ENCODE measurements at regions not wholly inside any gene's neighbourhood (a gene's known extent, or its start where the extent isn't known, plus 50 kb on each side); places are given as distances from the start of the nearest gene placed in this dataset.
"Not testable (repeated sequence)": the region's sequence is repeated elsewhere in the genome, so short reads cannot be mapped to it uniquely, and the experiment has no call there.

DNA sequence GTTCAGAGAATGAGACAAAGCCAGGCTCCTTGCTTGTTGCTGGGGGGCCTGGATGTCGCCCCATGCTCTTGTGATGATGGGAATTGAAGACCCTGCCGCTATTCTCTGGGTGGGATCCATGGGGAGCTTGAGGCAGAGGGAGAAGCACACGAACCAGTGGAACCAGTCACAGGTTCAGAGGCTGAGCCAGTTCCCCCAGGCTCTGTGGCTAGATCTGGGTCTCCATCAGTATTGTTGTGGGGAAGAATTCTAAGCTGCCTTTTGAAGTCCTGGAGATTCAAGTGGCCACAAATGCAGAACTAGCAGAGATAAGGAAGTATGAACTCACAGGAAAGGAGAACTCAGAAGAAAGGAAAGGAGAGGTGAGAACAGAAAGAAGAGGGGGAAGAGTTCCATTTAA lies 219.4 kb downstream of the MSX2 start:
- H3K36me3 ChIP-seq: no peaks in the 10 kb centered on the region
- H3K9me3 ChIP-seq: no peaks in the 10 kb centered on the region
- H3K27ac ChIP-seq: no peak overlapping the region
- no peak for DNase-seq (ENCODE audit: low spot score)
- no peak overlapping the region for H3K4me3 ChIP-seq
- no peaks in the 10 kb centered on the region for H3K4me1 ChIP-seq
- TF ChIP-seq, protein P1, sequence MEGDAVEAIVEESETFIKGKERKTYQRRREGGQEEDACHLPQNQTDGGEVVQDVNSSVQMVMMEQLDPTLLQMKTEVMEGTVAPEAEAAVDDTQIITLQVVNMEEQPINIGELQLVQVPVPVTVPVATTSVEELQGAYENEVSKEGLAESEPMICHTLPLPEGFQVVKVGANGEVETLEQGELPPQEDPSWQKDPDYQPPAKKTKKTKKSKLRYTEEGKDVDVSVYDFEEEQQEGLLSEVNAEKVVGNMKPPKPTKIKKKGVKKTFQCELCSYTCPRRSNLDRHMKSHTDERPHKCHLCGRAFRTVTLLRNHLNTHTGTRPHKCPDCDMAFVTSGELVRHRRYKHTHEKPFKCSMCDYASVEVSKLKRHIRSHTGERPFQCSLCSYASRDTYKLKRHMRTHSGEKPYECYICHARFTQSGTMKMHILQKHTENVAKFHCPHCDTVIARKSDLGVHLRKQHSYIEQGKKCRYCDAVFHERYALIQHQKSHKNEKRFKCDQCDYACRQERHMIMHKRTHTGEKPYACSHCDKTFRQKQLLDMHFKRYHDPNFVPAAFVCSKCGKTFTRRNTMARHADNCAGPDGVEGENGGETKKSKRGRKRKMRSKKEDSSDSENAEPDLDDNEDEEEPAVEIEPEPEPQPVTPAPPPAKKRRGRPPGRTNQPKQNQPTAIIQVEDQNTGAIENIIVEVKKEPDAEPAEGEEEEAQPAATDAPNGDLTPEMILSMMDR (IDR thresholded peaks at IDR 0.05): no peak
- no peaks in the 10 kb centered on the region for H3K27me3 ChIP-seq

DNA sequence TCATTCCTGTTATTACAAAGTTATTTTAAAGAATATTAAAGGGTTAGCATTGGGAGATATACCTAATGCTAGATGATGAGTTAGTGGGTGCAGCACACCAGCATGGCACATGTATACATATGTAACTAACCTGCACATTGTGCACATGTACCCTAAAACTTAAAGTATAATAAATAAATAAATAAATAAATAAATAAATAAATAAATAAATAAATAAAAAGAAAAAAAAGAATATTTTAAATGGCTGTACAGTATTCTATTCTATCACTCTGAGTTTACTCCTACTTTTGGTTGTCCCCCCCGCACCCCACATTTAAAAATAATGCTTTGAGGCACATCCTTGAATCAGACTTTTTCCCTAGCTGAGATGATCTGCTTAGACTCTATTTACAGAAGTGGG lies 218.6 kb downstream of the MSX2 start:
- not testable (repeated sequence) for H3K27me3 ChIP-seq; H3K4me3 ChIP-seq; H3K4me1 ChIP-seq; H3K36me3 ChIP-seq; H3K27ac ChIP-seq; H3K9me3 ChIP-seq; DNase-seq (ENCODE audit: low spot score)

DNA sequence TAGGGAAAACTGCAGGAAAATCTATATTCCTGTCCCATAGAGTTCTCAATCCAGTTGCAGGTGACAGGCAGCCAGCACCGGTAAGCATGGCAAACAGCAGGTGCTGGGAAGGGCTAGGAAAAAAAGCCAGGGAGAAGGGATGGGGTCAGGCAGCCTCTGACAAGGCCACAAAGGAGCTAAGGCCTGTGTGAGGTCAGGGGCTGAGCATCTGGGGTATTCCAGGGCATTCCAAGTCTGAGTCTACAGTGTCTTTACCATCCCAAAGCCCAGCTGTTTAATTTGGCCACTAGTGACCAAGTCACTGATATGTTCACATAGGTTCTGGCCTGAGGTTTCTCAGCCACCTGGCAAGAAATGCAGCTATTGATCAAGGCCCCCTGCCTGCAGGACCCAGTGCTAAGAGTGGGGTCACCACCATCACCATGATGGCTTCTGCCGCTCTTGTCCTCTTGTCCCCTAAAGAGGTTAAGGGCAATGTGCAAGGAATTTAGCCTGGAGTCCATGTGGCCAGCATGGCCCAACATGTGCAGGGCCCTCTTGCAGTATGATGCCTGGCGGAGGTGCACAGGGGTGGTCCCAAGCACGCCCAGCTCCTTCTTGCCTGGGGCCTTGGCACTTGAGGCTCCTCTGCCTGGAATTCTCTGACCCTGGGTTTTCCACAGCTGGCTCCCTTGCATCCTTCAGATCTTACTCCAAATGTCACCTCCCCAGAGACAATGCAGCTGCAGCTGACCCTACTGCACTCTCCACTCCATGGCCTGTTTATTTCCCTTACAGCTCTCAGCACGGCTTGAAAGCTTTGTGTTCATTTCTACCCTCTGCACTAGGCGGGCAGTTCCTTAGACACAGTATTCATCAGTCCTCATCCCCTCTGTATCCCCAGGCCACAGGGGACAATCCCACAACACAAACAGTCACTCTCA lies 213.1 kb downstream of the MSX2 start:
- Histone ChIP-seq H3K4me3 (no peak overlapping the region), H3K36me3 (no peaks in the 10 kb centered on the region), H3K27me3 (no peaks in the 10 kb centered on the region), H3K4me1 (no peaks in the 10 kb centered on the region), H3K9me3 (peaks cover 3 to 8% of the 10 kb centered on the region in 2 donors), H3K27ac (no peak overlapping the region)
- TF ChIP-seq, protein P1 (IDR thresholded peaks at IDR 0.05): no peak
- DNase-seq (ENCODE audit: low spot score): no peak

DNA sequence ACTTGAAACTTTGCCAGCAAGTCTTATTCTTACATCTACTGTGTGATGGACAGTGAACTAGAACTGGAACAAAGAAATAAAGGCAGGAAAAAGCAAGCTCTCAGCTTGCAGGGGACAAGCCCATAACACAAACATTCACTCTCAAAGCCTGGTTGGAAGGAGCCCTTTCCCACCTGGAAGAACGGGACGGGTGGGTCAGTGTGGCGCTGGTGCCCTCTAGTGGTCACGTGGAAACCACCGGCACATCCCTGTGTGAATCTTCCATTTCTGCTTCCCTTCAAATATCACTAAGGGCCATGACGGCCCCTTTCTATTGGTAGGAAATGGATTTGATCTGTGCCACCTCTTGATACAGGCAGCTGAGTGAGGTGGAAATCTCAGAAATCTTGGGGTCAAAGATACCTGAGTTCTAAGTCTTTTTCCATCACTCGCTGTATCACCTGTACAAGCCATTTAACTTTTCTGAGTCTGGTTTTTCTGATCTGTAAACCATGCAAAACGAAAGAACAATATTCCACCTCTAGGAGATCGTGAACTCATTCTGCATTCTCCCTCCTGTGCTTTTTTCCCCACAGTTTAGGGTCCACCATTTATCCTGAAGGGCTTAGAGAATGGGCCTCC lies 211.6 kb downstream of the MSX2 start:
- Histone ChIP-seq H3K4me1 (no peaks in the 10 kb centered on the region), H3K9me3 (peaks cover 3 to 8% of the 10 kb centered on the region in 2 donors), H3K27ac (no peak overlapping the region), H3K27me3 (no peaks in the 10 kb centered on the region), H3K36me3 (no peaks in the 10 kb centered on the region), H3K4me3 (no peak overlapping the region)
- TF ChIP-seq, protein P1 (IDR thresholded peaks at IDR 0.05): peak; percentile 84 to 91
- DNase-seq (ENCODE audit: low spot score): no peak

DNA sequence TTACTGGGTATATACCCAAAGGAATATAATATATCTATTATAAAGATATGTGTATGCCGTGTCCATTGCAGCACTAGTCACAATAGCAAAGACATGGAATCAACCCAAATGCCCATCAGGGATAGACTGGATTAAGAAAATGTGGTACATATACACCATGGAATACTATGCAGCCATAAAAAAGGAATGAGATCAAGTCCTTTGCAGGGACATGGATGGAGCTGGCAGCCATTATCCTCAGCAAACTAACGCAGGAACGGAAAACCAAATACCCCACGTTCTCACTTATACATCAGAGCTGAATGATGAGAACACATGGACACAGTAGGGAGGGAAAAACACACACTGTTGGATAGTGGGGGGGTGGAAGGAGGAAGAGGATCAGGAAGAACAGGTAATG lies 206.7 kb downstream of the MSX2 start:
- H3K4me1 ChIP-seq; DNase-seq (ENCODE audit: low spot score); H3K36me3 ChIP-seq; H3K27ac ChIP-seq; H3K9me3 ChIP-seq; H3K27me3 ChIP-seq; H3K4me3 ChIP-seq: not testable (repeated sequence)

DNA sequence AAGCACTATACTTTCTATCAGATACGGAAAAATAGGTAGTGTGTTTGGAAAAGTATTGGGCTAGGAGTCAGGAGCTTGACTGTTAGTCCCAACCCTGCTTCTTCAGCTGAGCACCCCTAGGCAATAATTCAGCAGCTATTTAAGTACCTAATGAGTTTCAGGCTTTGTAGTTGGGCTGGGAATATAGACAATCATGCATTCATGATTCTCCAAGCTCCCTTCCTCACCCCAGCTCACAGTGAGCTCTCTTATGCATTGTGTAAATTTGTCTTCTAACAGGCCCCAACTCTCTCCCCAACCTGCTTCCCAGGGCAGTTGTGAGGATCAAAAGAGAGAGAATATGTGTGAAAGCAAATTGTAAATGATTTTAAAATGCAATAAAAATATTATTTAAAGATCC lies 201.2 kb downstream of the MSX2 start:
- Histone ChIP-seq H3K27ac (no peak overlapping the region), H3K4me3 (no peak overlapping the region), H3K27me3 (no peaks in the 10 kb centered on the region), H3K4me1 (no peaks in the 10 kb centered on the region), H3K9me3 (no peaks in the 10 kb centered on the region), H3K36me3 (no peaks in the 10 kb centered on the region)
- no peak for DNase-seq (ENCODE audit: low spot score)
- TF ChIP-seq, protein P1 (IDR thresholded peaks at IDR 0.05): no peak
